Activated CD4-positive, alpha-beta T cell treated with anti-CD3 and anti-CD28 coated beads, Interleukin-2, amount 10 ng/mL, durations not matched to agents 7 days and 5 days (primary cell): ENCODE measurements at regions not wholly inside any gene's neighbourhood (a gene's known extent, or its start where the extent isn't known, plus 50 kb on each side); places are given as distances from the start of the nearest gene placed in this dataset.

Source experiments
- CTCF ChIA-PET: fragments of 350-600 bp; sonication (Branson Sonifier 250); formaldehyde crosslinking; loops from one replicate; lab custom pipeline; 2021; ENCODE audit warnings: antibody characterized with exemption; lab: Charles Lee
- POLR2A ChIA-PET: fragments of 350-600 bp; sonication (Branson Sonifier 250); formaldehyde crosslinking; loops from one replicate; lab custom pipeline; 2021; ENCODE audit warnings: antibody characterized with exemption; lab: Charles Lee
- DNase-seq: peaks from one replicate; pipeline ENCODE4 v3.0.0-alpha.2; 2020
- H3K27ac Mint-ChIP-seq: one replicate; pipeline ENCODE4 v1.8.0; 2021; ENCODE audit warnings: mild to moderate bottlenecking, moderate library complexity, mixed read lengths
- H3K27me3 Mint-ChIP-seq: one replicate; pipeline ENCODE4 v1.8.0; 2021; ENCODE audit warnings: mixed read lengths
- H3K36me3 Mint-ChIP-seq: one replicate; pipeline ENCODE4 v1.8.0; 2021; ENCODE audit warnings: low read depth, mixed read lengths
- H3K4me1 Mint-ChIP-seq: one replicate; pipeline ENCODE4 v1.8.0; 2021; ENCODE audit warnings: mixed read lengths
- H3K4me3 Mint-ChIP-seq: one replicate; pipeline ENCODE4 v1.8.0; 2021; ENCODE audit warnings: mild to moderate bottlenecking, moderate library complexity, mixed read lengths
- H3K9me3 Mint-ChIP-seq: one replicate; pipeline ENCODE4 v1.8.0; 2021; ENCODE audit warnings: mixed read lengths

DNA sequence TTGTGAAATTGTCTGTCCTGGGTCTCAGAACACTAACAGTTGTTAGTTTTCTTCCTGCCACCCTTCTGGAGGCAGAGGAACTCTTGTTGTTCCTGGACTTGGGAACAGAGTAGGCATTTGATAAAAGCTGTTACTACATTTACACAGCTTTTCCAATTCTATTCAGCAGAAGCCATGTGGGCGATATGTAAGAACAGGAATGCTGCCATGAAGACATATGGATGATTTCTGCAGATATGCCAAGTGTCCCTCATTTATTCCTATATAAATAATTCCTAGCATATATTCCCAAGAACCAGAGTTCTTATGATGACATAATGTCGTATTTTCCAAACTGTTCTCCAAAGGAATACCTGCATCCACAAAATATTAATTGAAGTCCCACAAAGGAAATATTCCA is 135.9 kb upstream of the DAB2 start:
- no peak for DNase-seq
- H3K4me1 Mint-ChIP-seq, result no peaks in the 10 kb centered on the region
- ChIA-PET POLR2A (no interaction called here), CTCF (interaction anchor here (0.6 kb wide), 1 partner anchor 15 kb away, joined by 3 read pairs; no protein-coding TSS in a partner anchor)
- H3K4me3 Mint-ChIP-seq, result no peak overlapping the region
- no peaks in the 10 kb centered on the region for H3K36me3 Mint-ChIP-seq
- no peaks in the 10 kb centered on the region for H3K9me3 Mint-ChIP-seq
- H3K27me3 Mint-ChIP-seq, result peaks cover 15% of the 10 kb centered on the region
- no peak overlapping the region for H3K27ac Mint-ChIP-seq

- Mint-ChIP-seq H3K9me3 (no peaks in the 10 kb centered on the region), H3K4me1 (no peaks in the 10 kb centered on the region), H3K27me3 (peaks cover 12% of the 10 kb centered on the region), H3K4me3 (no peak overlapping the region), H3K36me3 (no peaks in the 10 kb centered on the region), H3K27ac (no peak overlapping the region)
- DNase-seq, result no peak
- POLR2A ChIA-PET, result no interaction called here
- CTCF ChIA-PET, result interaction anchor here (0.6 kb wide), 1 partner anchor 14 kb away, joined by 3 read pairs; no protein-coding TSS in a partner anchor
These were observed 135.1 kb upstream of the DAB2 start for GRCh38 chr5:39559923-39560322.

- H3K36me3 Mint-ChIP-seq, result no peaks in the 10 kb centered on the region
- no peak for DNase-seq
- H3K4me3 Mint-ChIP-seq, result no peak overlapping the region
- ChIA-PET POLR2A (no interaction called here), CTCF (no interaction called here)
- H3K27me3 Mint-ChIP-seq, result peaks cover 9% of the 10 kb centered on the region
- H3K27ac Mint-ChIP-seq, result no peak overlapping the region
- H3K4me1 Mint-ChIP-seq, result no peaks in the 10 kb centered on the region
- H3K9me3 Mint-ChIP-seq, result no peaks in the 10 kb centered on the region
These were observed 133.8 kb upstream of the DAB2 start for GRCh38 chr5:39558541-39558940.

DNA sequence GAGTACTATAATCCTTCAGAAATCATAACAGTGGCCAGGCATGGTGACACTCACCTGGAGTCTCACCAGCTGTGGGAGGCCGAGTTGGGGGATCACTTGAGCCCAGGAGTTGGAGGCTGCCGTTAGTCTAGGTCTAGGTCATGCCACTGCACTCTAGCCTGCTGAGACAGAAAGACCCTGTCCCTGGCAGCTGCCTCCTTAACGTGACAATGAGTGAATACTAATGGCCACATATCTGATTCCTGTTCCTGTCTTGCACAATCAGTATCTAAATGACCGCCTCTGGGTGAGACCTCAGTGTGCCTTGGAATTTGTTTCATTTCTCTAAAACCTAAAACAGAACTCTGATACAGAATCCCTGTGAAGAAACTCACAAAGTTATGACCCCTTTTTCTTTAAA is 131.0 kb upstream of the DAB2 start:
- Mint-ChIP-seq H3K36me3 (no peaks in the 10 kb centered on the region), H3K27ac (no peak overlapping the region), H3K4me1 (no peaks in the 10 kb centered on the region), H3K9me3 (no peaks in the 10 kb centered on the region), H3K27me3 (peaks cover 3% of the 10 kb centered on the region), H3K4me3 (no peak overlapping the region)
- no peak for DNase-seq
- ChIA-PET POLR2A (no interaction called here), CTCF (no interaction called here)

GRCh38 chr5:39547553-39548154 is 122.9 kb upstream of the DAB2 start:
- CTCF ChIA-PET, result interaction anchor here (0.7 to 2.0 kb wide), 7 partner anchors 14 to 802 kb away, joined by 3 to 7 read pairs (median 3); no protein-coding TSS in a partner anchor
- Mint-ChIP-seq H3K4me3 (no peak overlapping the region), H3K9me3 (no peaks in the 10 kb centered on the region), H3K36me3 (no peaks in the 10 kb centered on the region), H3K27me3 (peaks cover 2% of the 10 kb centered on the region), H3K27ac (no peak overlapping the region), H3K4me1 (peaks cover 7% of the 10 kb centered on the region)
- peak; percentile 28 for DNase-seq
- POLR2A ChIA-PET, result no interaction called here

- DNase-seq, result no peak
- H3K4me1 Mint-ChIP-seq, result peaks cover 7% of the 10 kb centered on the region
- no peaks in the 10 kb centered on the region for H3K9me3 Mint-ChIP-seq
- ChIA-PET CTCF (interaction anchor here (0.6 to 1.3 kb wide), 2 partner anchors 169 to 293 kb away, joined by 3 read pairs; no protein-coding TSS in a partner anchor), POLR2A (no interaction called here)
- no peaks in the 10 kb centered on the region for H3K27me3 Mint-ChIP-seq
- H3K27ac Mint-ChIP-seq, result no peak overlapping the region
- H3K4me3 Mint-ChIP-seq, result no peak overlapping the region
- H3K36me3 Mint-ChIP-seq, result no peaks in the 10 kb centered on the region
These were observed 120.2 kb upstream of the DAB2 start for GRCh38 chr5:39544941-39545340.

DNA sequence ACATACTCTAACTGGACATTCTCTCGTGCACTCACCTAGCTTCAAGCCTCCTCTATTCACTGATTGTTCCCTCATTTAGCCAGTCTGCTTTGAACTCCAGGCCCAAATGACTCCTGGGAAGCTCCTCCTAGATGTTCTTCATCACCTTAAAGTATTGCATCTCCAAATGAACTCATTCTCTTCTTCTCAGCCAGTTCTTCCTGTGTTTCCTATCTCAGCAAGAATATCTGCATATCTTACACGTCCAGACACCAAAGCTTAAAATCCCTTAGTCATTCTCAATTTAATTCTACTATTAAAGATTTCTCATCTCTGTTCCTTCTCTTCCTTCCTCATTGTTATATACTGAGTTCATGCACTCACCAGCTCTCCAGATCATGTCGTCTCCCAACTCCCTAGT is 118.6 kb upstream of the DAB2 start:
- H3K4me3 Mint-ChIP-seq, result no peak overlapping the region
- CTCF ChIA-PET, result no interaction called here
- H3K27me3 Mint-ChIP-seq, result no peaks in the 10 kb centered on the region
- POLR2A ChIA-PET, result no interaction called here
- H3K27ac Mint-ChIP-seq, result no peak overlapping the region
- H3K4me1 Mint-ChIP-seq, result peaks cover 7% of the 10 kb centered on the region
- no peak for DNase-seq
- H3K36me3 Mint-ChIP-seq, result no peaks in the 10 kb centered on the region
- H3K9me3 Mint-ChIP-seq, result no peaks in the 10 kb centered on the region

DNA sequence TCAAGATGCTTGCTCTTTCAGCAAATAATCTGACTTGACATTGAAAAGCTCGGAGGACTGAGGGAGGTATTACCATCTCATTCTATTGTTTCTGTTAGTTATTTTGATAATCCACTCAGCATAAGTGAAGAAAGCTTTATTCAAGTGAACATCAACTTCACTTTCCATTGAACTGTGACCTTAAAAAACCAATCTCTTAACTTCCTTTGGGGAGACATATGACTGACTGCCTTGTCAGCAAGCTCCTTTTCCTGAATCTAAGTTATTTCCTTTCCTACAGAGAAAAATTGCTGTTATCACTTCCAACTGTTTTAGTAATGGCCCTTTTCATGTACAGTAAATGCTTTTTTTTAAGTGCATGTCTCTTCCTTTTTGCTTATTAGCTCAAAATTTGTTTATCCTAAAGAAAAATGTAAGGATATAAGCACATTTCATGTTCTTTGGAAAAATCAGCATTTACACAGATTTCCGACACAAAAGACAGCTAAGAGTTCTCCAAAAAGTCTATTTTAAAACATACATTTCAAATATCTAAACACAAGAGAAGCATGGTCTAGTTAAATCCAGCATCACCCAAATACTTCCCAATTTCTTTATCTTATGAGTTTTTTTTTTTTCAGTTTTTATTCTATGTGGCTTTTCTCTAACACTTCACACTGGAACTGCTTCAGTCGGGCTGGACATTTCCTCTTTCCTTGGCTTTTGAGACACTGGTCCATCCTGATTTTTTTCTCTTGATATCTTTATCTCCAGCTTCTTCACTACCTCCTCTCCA is 117.9 kb upstream of the DAB2 start:
- peaks cover 7% of the 10 kb centered on the region for H3K4me1 Mint-ChIP-seq
- ChIA-PET CTCF (no interaction called here), POLR2A (no interaction called here)
- H3K4me3 Mint-ChIP-seq, result no peak overlapping the region
- H3K9me3 Mint-ChIP-seq, result no peaks in the 10 kb centered on the region
- no peak overlapping the region for H3K27ac Mint-ChIP-seq
- no peak for DNase-seq
- peaks cover 5% of the 10 kb centered on the region for H3K27me3 Mint-ChIP-seq
- no peaks in the 10 kb centered on the region for H3K36me3 Mint-ChIP-seq

GRCh38 chr5:39541920-39542319 is 117.1 kb upstream of the DAB2 start:
- no peaks in the 10 kb centered on the region for H3K4me1 Mint-ChIP-seq
- H3K27me3 Mint-ChIP-seq, result peaks cover 9% of the 10 kb centered on the region
- no peak overlapping the region for H3K27ac Mint-ChIP-seq
- H3K4me3 Mint-ChIP-seq, result no peak overlapping the region
- ChIA-PET CTCF (no interaction called here), POLR2A (no interaction called here)
- H3K36me3 Mint-ChIP-seq, result no peaks in the 10 kb centered on the region
- no peak for DNase-seq
- H3K9me3 Mint-ChIP-seq, result no peaks in the 10 kb centered on the region

- Mint-ChIP-seq H3K27me3 (peaks cover 12% of the 10 kb centered on the region), H3K36me3 (no peaks in the 10 kb centered on the region), H3K4me1 (no peaks in the 10 kb centered on the region), H3K4me3 (no peak overlapping the region), H3K9me3 (no peaks in the 10 kb centered on the region), H3K27ac (no peak overlapping the region)
- CTCF ChIA-PET, result no interaction called here
- POLR2A ChIA-PET, result no interaction called here
- no peak for DNase-seq
These were observed 114.7 kb upstream of the DAB2 start for GRCh38 chr5:39539470-39539869.

DNA sequence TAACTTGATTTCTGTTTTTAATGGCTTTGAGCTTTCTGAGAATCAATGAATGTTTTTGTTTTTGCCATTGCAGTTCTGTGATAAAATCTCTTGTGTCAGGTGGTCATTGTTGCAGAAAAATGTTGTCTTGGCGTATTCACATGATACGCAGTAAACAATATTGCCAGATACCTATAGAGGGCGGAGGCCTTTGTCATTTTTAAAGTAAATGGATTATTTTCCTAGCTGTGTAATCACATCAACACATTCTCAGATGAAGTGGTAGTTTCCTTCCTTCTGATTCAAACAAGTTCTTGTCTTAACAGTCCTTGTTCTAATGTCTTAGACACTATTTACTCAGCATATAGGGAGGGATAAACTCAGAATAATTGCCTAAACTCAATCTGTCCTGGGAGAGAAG is 109.9 kb upstream of the DAB2 start:
- H3K9me3 Mint-ChIP-seq, result no peaks in the 10 kb centered on the region
- POLR2A ChIA-PET, result no interaction called here
- H3K4me3 Mint-ChIP-seq, result no peak overlapping the region
- H3K36me3 Mint-ChIP-seq, result no peaks in the 10 kb centered on the region
- no peak overlapping the region for H3K27ac Mint-ChIP-seq
- H3K27me3 Mint-ChIP-seq, result peaks cover 29% of the 10 kb centered on the region
- CTCF ChIA-PET, result interaction anchor here (1.0 kb wide), 1 partner anchor 14 kb away, joined by 3 read pairs; no protein-coding TSS in a partner anchor
- no peak for DNase-seq
- H3K4me1 Mint-ChIP-seq, result no peaks in the 10 kb centered on the region

- Mint-ChIP-seq H3K4me1 (no peaks in the 10 kb centered on the region), H3K36me3 (no peaks in the 10 kb centered on the region), H3K27me3 (peaks cover 29% of the 10 kb centered on the region), H3K4me3 (no peak overlapping the region), H3K27ac (no peak overlapping the region), H3K9me3 (no peaks in the 10 kb centered on the region)
- ChIA-PET CTCF (interaction anchor here (0.9 to 1.0 kb wide), 2 partner anchors 13 to 15 kb away, joined by 3 read pairs; no protein-coding TSS in a partner anchor), POLR2A (no interaction called here)
- no peak for DNase-seq
These were observed 109.0 kb upstream of the DAB2 start for GRCh38 chr5:39533749-39534148.

GRCh38 chr5:39532511-39532910 is 107.7 kb upstream of the DAB2 start:
- H3K4me1 Mint-ChIP-seq, result no peaks in the 10 kb centered on the region
- no peak overlapping the region for H3K4me3 Mint-ChIP-seq
- peaks cover 23% of the 10 kb centered on the region for H3K27me3 Mint-ChIP-seq
- H3K9me3 Mint-ChIP-seq, result no peaks in the 10 kb centered on the region
- H3K27ac Mint-ChIP-seq, result no peak overlapping the region
- H3K36me3 Mint-ChIP-seq, result no peaks in the 10 kb centered on the region
- ChIA-PET POLR2A (no interaction called here), CTCF (no interaction called here)
- DNase-seq, result no peak
